IMR-90 (cell line): ENCODE measurements at regions not wholly inside any gene's neighbourhood (a gene's known extent, or its start where the extent isn't known, plus 50 kb on each side); places are given as distances from the start of the nearest gene placed in this dataset.

Experiments
- POLR2A ChIP-seq: IDR thresholded peaks from 2 replicates; pipeline ENCODE4 v1.6.1; 2012; ENCODE audit warnings: mild to moderate bottlenecking, low read depth, low read length
- RAD21 ChIP-seq: IDR thresholded peaks from 2 replicates; pipeline ENCODE4 v1.6.1; 2012; ENCODE audit warnings: low read length, improper control_type of control experiment
- TF ChIP-seq, protein P1 (sequence below): conservative IDR thresholded peaks from 2 replicates; pipeline ENCODE4 v1.5.1; 2012; ENCODE audit warnings: mild to moderate bottlenecking, low read depth, low read length, improper control_type of control experiment

DNA sequence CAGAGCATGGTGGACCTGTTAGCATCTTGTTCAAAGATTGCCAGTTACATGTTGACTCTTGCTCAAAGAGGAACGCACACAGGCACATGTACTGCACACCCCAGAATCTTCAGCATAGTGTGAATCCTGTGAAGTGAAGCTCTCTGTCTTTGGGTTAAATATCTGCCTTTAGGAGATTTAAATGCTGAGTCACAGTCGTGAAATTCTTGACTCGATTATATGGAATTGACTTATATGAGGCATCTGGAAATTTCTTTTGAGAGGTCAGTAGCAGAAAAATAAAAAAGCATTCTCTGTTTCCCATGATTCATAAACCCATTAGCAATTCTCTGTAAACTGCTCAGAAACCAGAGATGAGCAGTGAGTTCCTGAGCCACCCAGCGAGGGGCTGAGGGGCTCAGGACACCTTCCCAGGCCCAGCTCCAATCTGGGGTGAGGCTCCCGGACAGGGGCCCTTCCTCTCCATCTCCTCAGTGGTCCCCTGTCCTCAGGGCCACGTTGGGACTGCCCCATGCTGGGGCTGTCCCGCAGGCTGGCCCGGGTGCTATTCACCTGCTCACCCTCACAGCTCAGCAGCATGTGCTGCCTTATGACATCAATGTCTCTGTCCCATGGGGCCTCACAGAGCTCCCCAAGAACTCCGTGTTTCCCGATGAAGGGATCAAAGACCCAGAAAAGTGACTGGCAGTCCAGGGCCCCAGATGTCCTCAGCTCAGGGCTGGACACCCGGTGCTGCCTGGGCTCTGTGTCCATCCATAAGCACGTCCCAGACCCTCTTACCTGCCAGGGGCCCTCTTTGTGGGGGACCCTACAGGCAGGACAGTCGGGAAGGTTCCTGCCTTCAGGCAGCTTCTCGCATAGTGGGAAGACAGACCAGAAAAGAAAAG lies 50.0 kb upstream of the INSIG1 start:
- TF ChIP-seq, protein P1, sequence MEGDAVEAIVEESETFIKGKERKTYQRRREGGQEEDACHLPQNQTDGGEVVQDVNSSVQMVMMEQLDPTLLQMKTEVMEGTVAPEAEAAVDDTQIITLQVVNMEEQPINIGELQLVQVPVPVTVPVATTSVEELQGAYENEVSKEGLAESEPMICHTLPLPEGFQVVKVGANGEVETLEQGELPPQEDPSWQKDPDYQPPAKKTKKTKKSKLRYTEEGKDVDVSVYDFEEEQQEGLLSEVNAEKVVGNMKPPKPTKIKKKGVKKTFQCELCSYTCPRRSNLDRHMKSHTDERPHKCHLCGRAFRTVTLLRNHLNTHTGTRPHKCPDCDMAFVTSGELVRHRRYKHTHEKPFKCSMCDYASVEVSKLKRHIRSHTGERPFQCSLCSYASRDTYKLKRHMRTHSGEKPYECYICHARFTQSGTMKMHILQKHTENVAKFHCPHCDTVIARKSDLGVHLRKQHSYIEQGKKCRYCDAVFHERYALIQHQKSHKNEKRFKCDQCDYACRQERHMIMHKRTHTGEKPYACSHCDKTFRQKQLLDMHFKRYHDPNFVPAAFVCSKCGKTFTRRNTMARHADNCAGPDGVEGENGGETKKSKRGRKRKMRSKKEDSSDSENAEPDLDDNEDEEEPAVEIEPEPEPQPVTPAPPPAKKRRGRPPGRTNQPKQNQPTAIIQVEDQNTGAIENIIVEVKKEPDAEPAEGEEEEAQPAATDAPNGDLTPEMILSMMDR, result no peak
- TF ChIP-seq RAD21 (no peak), POLR2A (no peak)
